ENCODE measurements at regions not wholly inside any gene's neighbourhood (a gene's known extent, or its start where the extent isn't known, plus 50 kb on each side); places are given as distances from the start of the nearest gene placed in this dataset.

DNA sequence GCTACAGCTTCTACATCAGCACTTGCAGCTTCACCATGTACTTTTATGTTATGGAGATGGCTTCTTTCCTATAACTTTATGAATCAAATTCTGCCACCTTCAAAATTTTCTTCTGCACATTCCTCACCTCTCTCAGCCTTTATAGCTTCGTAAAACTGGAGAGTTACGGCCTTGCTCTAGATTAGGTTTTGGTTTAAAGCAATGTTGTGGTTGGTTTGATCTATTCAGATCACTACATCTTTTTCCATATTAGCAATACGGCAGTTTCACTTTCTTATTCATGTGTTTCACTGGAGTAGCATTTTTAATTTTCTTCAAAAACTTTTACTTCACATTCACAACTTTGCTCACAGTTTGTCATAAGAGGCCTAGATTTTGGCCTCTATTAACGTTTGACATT lies 242.9 kb upstream of the GYPC start:
- TF ChIP-seq EZH2phosphoT487 (IDR thresholded peaks at IDR 0.05; ENCODE audit: borderline replicate concordance), result no peak
- TF ChIP-seq, protein P1, sequence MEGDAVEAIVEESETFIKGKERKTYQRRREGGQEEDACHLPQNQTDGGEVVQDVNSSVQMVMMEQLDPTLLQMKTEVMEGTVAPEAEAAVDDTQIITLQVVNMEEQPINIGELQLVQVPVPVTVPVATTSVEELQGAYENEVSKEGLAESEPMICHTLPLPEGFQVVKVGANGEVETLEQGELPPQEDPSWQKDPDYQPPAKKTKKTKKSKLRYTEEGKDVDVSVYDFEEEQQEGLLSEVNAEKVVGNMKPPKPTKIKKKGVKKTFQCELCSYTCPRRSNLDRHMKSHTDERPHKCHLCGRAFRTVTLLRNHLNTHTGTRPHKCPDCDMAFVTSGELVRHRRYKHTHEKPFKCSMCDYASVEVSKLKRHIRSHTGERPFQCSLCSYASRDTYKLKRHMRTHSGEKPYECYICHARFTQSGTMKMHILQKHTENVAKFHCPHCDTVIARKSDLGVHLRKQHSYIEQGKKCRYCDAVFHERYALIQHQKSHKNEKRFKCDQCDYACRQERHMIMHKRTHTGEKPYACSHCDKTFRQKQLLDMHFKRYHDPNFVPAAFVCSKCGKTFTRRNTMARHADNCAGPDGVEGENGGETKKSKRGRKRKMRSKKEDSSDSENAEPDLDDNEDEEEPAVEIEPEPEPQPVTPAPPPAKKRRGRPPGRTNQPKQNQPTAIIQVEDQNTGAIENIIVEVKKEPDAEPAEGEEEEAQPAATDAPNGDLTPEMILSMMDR (conservative IDR thresholded peaks at IDR 0.05; ENCODE audit: low read length), result no peak
- no peaks in the 10 kb centered on the region for H3K27me3 ChIP-seq (ENCODE audit: insufficient read depth, low read length, poor library complexity, severe bottlenecking)
- no peaks in the 10 kb centered on the region for H3K9me2 ChIP-seq (replicated peaks; ENCODE audit: low read depth, low read length)
- H3K4me2 ChIP-seq (ENCODE audit: low read depth, low read length, poor library complexity, severe bottlenecking), result no peak overlapping the region
- H4K20me1 ChIP-seq (ENCODE audit: insufficient read depth, low read length, poor library complexity, severe bottlenecking), result no peaks in the 10 kb centered on the region
- no peaks in the 10 kb centered on the region for H3K4me1 ChIP-seq (ENCODE audit: insufficient read depth, low read length, poor library complexity, severe bottlenecking)
- H3K9me3 ChIP-seq (ENCODE audit: insufficient read depth, low read depth, low read length), result no peaks in the 10 kb centered on the region
- no peak overlapping the region for H3K4me3 ChIP-seq (ENCODE audit: low read length, poor library complexity, severe bottlenecking)
- H3K36me3 ChIP-seq (ENCODE audit: insufficient read depth, low read length), result no peaks in the 10 kb centered on the region
- no peak overlapping the region for H3K9ac ChIP-seq (ENCODE audit: low read depth, low read length, poor library complexity, severe bottlenecking)
- H3K79me2 ChIP-seq (ENCODE audit: insufficient read depth, low read length), result no peaks in the 10 kb centered on the region
- H2AFZ ChIP-seq (ENCODE audit: low read length), result no peak overlapping the region
- no peaks in the 10 kb centered on the region for H3F3A ChIP-seq (ENCODE audit: low read depth)

DNA sequence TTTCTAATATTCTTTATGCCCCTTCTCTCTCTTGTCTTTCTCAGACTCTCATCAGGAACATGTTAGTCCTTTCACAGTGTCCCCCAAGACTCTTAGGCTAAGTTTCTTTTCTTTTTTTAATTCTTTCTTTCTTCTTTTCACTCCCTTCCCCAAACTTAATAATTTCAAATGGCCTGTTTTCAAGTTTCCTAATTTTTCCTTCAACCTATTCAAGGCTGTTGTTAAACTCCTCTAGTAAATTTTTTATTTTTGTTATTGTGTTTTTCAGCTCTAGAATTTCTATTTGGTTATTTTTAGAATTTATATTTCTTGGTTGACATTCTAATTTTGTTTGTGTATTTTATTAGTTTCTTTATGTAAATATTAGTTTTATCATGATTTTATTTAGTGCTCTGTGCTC lies 236.6 kb upstream of the GYPC start:
- TF ChIP-seq EZH2phosphoT487 (IDR thresholded peaks at IDR 0.05; ENCODE audit: borderline replicate concordance), result no peak
- TF ChIP-seq, protein P1 (conservative IDR thresholded peaks at IDR 0.05; ENCODE audit: low read length), result no peak
- no peak overlapping the region for H3K9ac ChIP-seq (ENCODE audit: low read depth, low read length, poor library complexity, severe bottlenecking)
- 0 out of 2 replicates have a peak, but pooled peaks cover 3% of the 10 kb centered on the region for H3K9me3 ChIP-seq (ENCODE audit: insufficient read depth, low read depth, low read length)
- H3K79me2 ChIP-seq (ENCODE audit: insufficient read depth, low read length), result no peaks in the 10 kb centered on the region
- no peaks in the 10 kb centered on the region for H3K9me2 ChIP-seq (replicated peaks; ENCODE audit: low read depth, low read length)
- no peaks in the 10 kb centered on the region for H3K4me1 ChIP-seq (ENCODE audit: insufficient read depth, low read length, poor library complexity, severe bottlenecking)
- H3K27me3 ChIP-seq (ENCODE audit: insufficient read depth, low read length, poor library complexity, severe bottlenecking), result no peaks in the 10 kb centered on the region
- no peak overlapping the region for H2AFZ ChIP-seq (ENCODE audit: low read length)
- no peak overlapping the region for H3K4me3 ChIP-seq (ENCODE audit: low read length, poor library complexity, severe bottlenecking)
- no peaks in the 10 kb centered on the region for H3K36me3 ChIP-seq (ENCODE audit: insufficient read depth, low read length)
- H3K4me2 ChIP-seq (ENCODE audit: low read depth, low read length, poor library complexity, severe bottlenecking), result no peak overlapping the region
- no peaks in the 10 kb centered on the region for H4K20me1 ChIP-seq (ENCODE audit: insufficient read depth, low read length, poor library complexity, severe bottlenecking)
- H3F3A ChIP-seq (ENCODE audit: low read depth), result no peaks in the 10 kb centered on the region

DNA sequence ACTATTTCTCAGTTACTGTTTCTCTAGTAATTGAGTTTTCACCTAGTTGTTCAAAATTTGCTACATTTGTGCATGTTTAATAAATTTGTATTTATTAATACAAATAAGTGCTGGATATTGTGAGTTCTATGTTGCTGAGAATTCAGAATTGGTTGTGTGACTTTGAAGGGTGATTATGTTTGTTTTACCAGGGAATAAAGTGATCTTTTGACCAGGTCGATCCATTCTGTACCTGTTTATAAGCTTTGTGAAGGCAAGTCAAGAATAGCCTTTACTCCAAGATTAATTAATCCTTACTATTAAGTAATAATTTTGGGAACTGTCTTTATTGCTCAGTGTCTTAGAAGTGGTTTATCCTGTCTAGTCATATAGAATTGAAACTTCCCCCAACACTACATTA lies 230.0 kb upstream of the GYPC start:
- no peak for TF ChIP-seq EZH2phosphoT487 (IDR thresholded peaks at IDR 0.05; ENCODE audit: borderline replicate concordance)
- TF ChIP-seq, protein P1 (conservative IDR thresholded peaks at IDR 0.05; ENCODE audit: low read length), result no peak
- Histone ChIP-seq H3K4me3 (ENCODE audit: low read length, poor library complexity, severe bottlenecking) (no peak overlapping the region), H3F3A (ENCODE audit: low read depth) (no peaks in the 10 kb centered on the region), H3K9me3 (ENCODE audit: insufficient read depth, low read depth, low read length) (0 out of 2 replicates have a peak, but pooled peaks cover 3% of the 10 kb centered on the region), H3K36me3 (ENCODE audit: insufficient read depth, low read length) (no peaks in the 10 kb centered on the region), H3K79me2 (ENCODE audit: insufficient read depth, low read length) (no peaks in the 10 kb centered on the region), H3K27me3 (ENCODE audit: insufficient read depth, low read length, poor library complexity, severe bottlenecking) (no peaks in the 10 kb centered on the region), H4K20me1 (ENCODE audit: insufficient read depth, low read length, poor library complexity, severe bottlenecking) (no peaks in the 10 kb centered on the region), H3K4me1 (ENCODE audit: insufficient read depth, low read length, poor library complexity, severe bottlenecking) (no peaks in the 10 kb centered on the region), H3K4me2 (ENCODE audit: low read depth, low read length, poor library complexity, severe bottlenecking) (no peak overlapping the region), H2AFZ (ENCODE audit: low read length) (no peak overlapping the region), H3K9ac (ENCODE audit: low read depth, low read length, poor library complexity, severe bottlenecking) (no peak overlapping the region), H3K9me2 (replicated peaks; ENCODE audit: low read depth, low read length) (no peaks in the 10 kb centered on the region)

All from Loucy (cell line).